IPS-20b (cell line): ENCODE measurements at regions not wholly inside any gene's neighbourhood (a gene's known extent, or its start where the extent isn't known, plus 50 kb on each side); places are given as distances from the start of the nearest gene placed in this dataset.
A peak's percentile ranks its signal among the peaks of the same experiment; 100 is the strongest.

Experiments
- H3K27ac ChIP-seq: one replicate; pipeline ENCODE4 v1.5.1; 2013; ENCODE audit warnings: low read length
- H3K27me3 ChIP-seq: 2 replicates; pipeline ENCODE4 v1.6.1; 2013; ENCODE audit warnings: mild to moderate bottlenecking, low read length, inconsistent platforms; ENCODE audit not compliant: insufficient read depth
- H3K36me3 ChIP-seq: 2 replicates; pipeline ENCODE4 v1.6.1; 2013; ENCODE audit warnings: low read depth, mild to moderate bottlenecking, inconsistent platforms, low read length, moderate library complexity; ENCODE audit not compliant: insufficient read depth
- H3K4me1 ChIP-seq: 2 replicates; pipeline ENCODE4 v1.6.1; 2013; ENCODE audit warnings: mild to moderate bottlenecking, control low read depth, inconsistent platforms, low read length, moderate library complexity; ENCODE audit not compliant: insufficient read depth
- H3K4me3 ChIP-seq: 2 replicates; pipeline ENCODE4 v1.5.1; 2013; ENCODE audit warnings: mild to moderate bottlenecking, low read length, inconsistent platforms
- H3K9ac ChIP-seq: 2 replicates; pipeline ENCODE4 v1.6.1; 2013; ENCODE audit warnings: low read depth, mild to moderate bottlenecking, inconsistent platforms, low read length, moderate library complexity
- H3K9me3 ChIP-seq: 2 replicates; pipeline ENCODE4 v1.6.1; 2013; ENCODE audit warnings: mild to moderate bottlenecking, low read depth, low read length, inconsistent platforms; ENCODE audit not compliant: insufficient read depth

- H3K4me1 ChIP-seq: no peaks in the 10 kb centered on the region
- no peak overlapping the region for H3K4me3 ChIP-seq
- no peaks in the 10 kb centered on the region; the same call in 1 of the 2 replicates for H3K27me3 ChIP-seq
- H3K9ac ChIP-seq: no peak overlapping the region
- H3K27ac ChIP-seq: no peak overlapping the region
- H3K9me3 ChIP-seq: no peaks in the 10 kb centered on the region
- no peaks in the 10 kb centered on the region for H3K36me3 ChIP-seq
These were observed 82.0 kb upstream of the EPHB3 start for GRCh38 chr3:184479426-184480126.

- H3K27ac ChIP-seq: no peak overlapping the region
- H3K9me3 ChIP-seq: no peaks in the 10 kb centered on the region
- no peaks in the 10 kb centered on the region; the same call in 1 of the 2 replicates for H3K27me3 ChIP-seq
- no peak overlapping the region for H3K9ac ChIP-seq
- no peaks in the 10 kb centered on the region for H3K4me1 ChIP-seq
- H3K4me3 ChIP-seq: no peak overlapping the region
- H3K36me3 ChIP-seq: no peaks in the 10 kb centered on the region
These were observed 80.8 kb upstream of the EPHB3 start for GRCh38 chr3:184480831-184481230.

- Histone ChIP-seq H3K27ac (no peak overlapping the region), H3K36me3 (no peaks in the 10 kb centered on the region), H3K9ac (no peak overlapping the region), H3K9me3 (no peaks in the 10 kb centered on the region), H3K27me3 (no peaks in the 10 kb centered on the region; the same call in 1 of the 2 replicates), H3K4me3 (no peak overlapping the region), H3K4me1 (no peaks in the 10 kb centered on the region)
These were observed 79.5 kb upstream of the EPHB3 start for GRCh38 chr3:184481984-184482671.

GRCh38 chr3:184485241-184485640 is 76.3 kb upstream of the EPHB3 start:
- H3K27ac ChIP-seq: no peak overlapping the region
- H3K36me3 ChIP-seq: no peaks in the 10 kb centered on the region
- H3K27me3 ChIP-seq: peaks cover 6% of the 10 kb centered on the region
- H3K9me3 ChIP-seq: no peaks in the 10 kb centered on the region
- H3K4me1 ChIP-seq: no peaks in the 10 kb centered on the region
- no peak overlapping the region for H3K9ac ChIP-seq
- no peak overlapping the region for H3K4me3 ChIP-seq

GRCh38 chr3:184485906-184486305 is 75.7 kb upstream of the EPHB3 start:
- Histone ChIP-seq H3K9me3 (no peaks in the 10 kb centered on the region), H3K27ac (no peak overlapping the region), H3K36me3 (no peaks in the 10 kb centered on the region), H3K9ac (no peak overlapping the region), H3K27me3 (peaks cover 11% of the 10 kb centered on the region), H3K4me1 (no peaks in the 10 kb centered on the region), H3K4me3 (no peak overlapping the region)

- Histone ChIP-seq H3K9me3 (no peaks in the 10 kb centered on the region), H3K4me3 (no peak overlapping the region), H3K36me3 (no peaks in the 10 kb centered on the region), H3K4me1 (no peaks in the 10 kb centered on the region), H3K27me3 (peaks cover 12% of the 10 kb centered on the region), H3K9ac (no peak overlapping the region), H3K27ac (no peak overlapping the region)
These were observed 75.0 kb upstream of the EPHB3 start for GRCh38 chr3:184486614-184487013.

GRCh38 chr3:184488577-184488976 is 73.0 kb upstream of the EPHB3 start:
- Histone ChIP-seq H3K4me1 (no peaks in the 10 kb centered on the region), H3K4me3 (no peak overlapping the region), H3K36me3 (no peaks in the 10 kb centered on the region), H3K9me3 (no peaks in the 10 kb centered on the region), H3K9ac (no peak overlapping the region), H3K27me3 (peaks cover 29% of the 10 kb centered on the region), H3K27ac (no peak overlapping the region)

GRCh38 chr3:184489268-184489841 is 72.2 kb upstream of the EPHB3 start:
- H3K27me3 ChIP-seq: peaks cover 34% of the 10 kb centered on the region

GRCh38 chr3:184491011-184491576 is 70.5 kb upstream of the EPHB3 start:
- no peaks in the 10 kb centered on the region for H3K4me1 ChIP-seq
- no peak overlapping the region for H3K9ac ChIP-seq
- no peaks in the 10 kb centered on the region for H3K9me3 ChIP-seq
- no peak overlapping the region for H3K27ac ChIP-seq
- H3K36me3 ChIP-seq: no peaks in the 10 kb centered on the region
- H3K27me3 ChIP-seq: peaks cover 34% of the 10 kb centered on the region
- no peak overlapping the region for H3K4me3 ChIP-seq

More at GRCh38 chr3:184489268-184489841, 72.2 kb upstream of the EPHB3 start:
- Histone ChIP-seq H3K4me1 (no peaks in the 10 kb centered on the region), H3K9ac (no peak overlapping the region), H3K27ac (no peak overlapping the region), H3K9me3 (no peaks in the 10 kb centered on the region), H3K36me3 (no peaks in the 10 kb centered on the region), H3K4me3 (no peak overlapping the region)

- Histone ChIP-seq H3K4me1 (no peaks in the 10 kb centered on the region), H3K4me3 (peak overlapping the region; percentile 51), H3K27ac (no peak overlapping the region), H3K9ac (no peak overlapping the region), H3K9me3 (no peaks in the 10 kb centered on the region), H3K36me3 (no peaks in the 10 kb centered on the region), H3K27me3 (peaks cover 34% of the 10 kb centered on the region)
These were observed 69.5 kb upstream of the EPHB3 start for GRCh38 chr3:184491867-184492615.

- peaks cover 22% of the 10 kb centered on the region for H3K27me3 ChIP-seq
These were observed 64.7 kb upstream of the EPHB3 start for GRCh38 chr3:184496933-184497332.

More at GRCh38 chr3:184496933-184497332, 64.7 kb upstream of the EPHB3 start:
- Histone ChIP-seq H3K4me3 (no peak overlapping the region), H3K36me3 (no peaks in the 10 kb centered on the region), H3K4me1 (peaks cover 4% of the 10 kb centered on the region; the same call in 1 of the 2 replicates), H3K9ac (no peak overlapping the region), H3K9me3 (no peaks in the 10 kb centered on the region; the same call in 1 of the 2 replicates), H3K27ac (no peak overlapping the region)
